ENCODE measurements at regions not wholly inside any gene's neighbourhood (a gene's known extent, or its start where the extent isn't known, plus 50 kb on each side); places are given as distances from the start of the nearest gene placed in this dataset.

GRCh38 chr6:21883595-21884328, 290.2 kb downstream of the SOX4 start:
- H3K4me3 ChIP-seq (replicated peaks; ENCODE audit: low read depth, low read length), result no peak overlapping the region
- no peak for TF ChIP-seq CTCF (IDR thresholded peaks at IDR 0.05; ENCODE audit: insufficient read depth, low read length, poor library complexity, severe bottlenecking)
- no peaks in the 10 kb centered on the region for H3K36me3 ChIP-seq (ENCODE audit: control insufficient read depth, insufficient read depth, low read length)
- H3K27me3 ChIP-seq (replicated peaks; ENCODE audit: control insufficient read depth, insufficient read depth, low read length), result no peaks in the 10 kb centered on the region
- DNase-seq (ENCODE audit: extremely low read depth, insufficient read length), result no peak

- no peak for DNase-seq (ENCODE audit: extremely low read depth, insufficient read length)
- Histone ChIP-seq H3K27me3 (replicated peaks; ENCODE audit: control insufficient read depth, insufficient read depth, low read length) (no peaks in the 10 kb centered on the region), H3K36me3 (ENCODE audit: control insufficient read depth, insufficient read depth, low read length) (no peaks in the 10 kb centered on the region), H3K4me3 (replicated peaks; ENCODE audit: low read depth, low read length) (no peak overlapping the region)
- no peak for TF ChIP-seq CTCF (IDR thresholded peaks at IDR 0.05; ENCODE audit: insufficient read depth, low read length, poor library complexity, severe bottlenecking)
Measured at GRCh38 chr6:21885111-21885510, 291.6 kb downstream of the SOX4 start.

- Histone ChIP-seq H3K4me3 (replicated peaks; ENCODE audit: low read depth, low read length) (no peak overlapping the region), H3K36me3 (ENCODE audit: control insufficient read depth, insufficient read depth, low read length) (no peaks in the 10 kb centered on the region), H3K27me3 (replicated peaks; ENCODE audit: control insufficient read depth, insufficient read depth, low read length) (no peaks in the 10 kb centered on the region)
- TF ChIP-seq CTCF (IDR thresholded peaks at IDR 0.05; ENCODE audit: insufficient read depth, low read length, poor library complexity, severe bottlenecking), result no peak
- no peak for DNase-seq (ENCODE audit: extremely low read depth, insufficient read length)
Measured at GRCh38 chr6:21885532-21886114, 292.1 kb downstream of the SOX4 start.

- TF ChIP-seq CTCF (IDR thresholded peaks at IDR 0.05; ENCODE audit: insufficient read depth, low read length, poor library complexity, severe bottlenecking), result no peak
- DNase-seq (ENCODE audit: extremely low read depth, insufficient read length), result no peak
- Histone ChIP-seq H3K36me3 (ENCODE audit: control insufficient read depth, insufficient read depth, low read length) (no peaks in the 10 kb centered on the region), H3K27me3 (replicated peaks; ENCODE audit: control insufficient read depth, insufficient read depth, low read length) (no peaks in the 10 kb centered on the region), H3K4me3 (replicated peaks; ENCODE audit: low read depth, low read length) (no peak overlapping the region)
Measured at GRCh38 chr6:21886542-21887151, 293.1 kb downstream of the SOX4 start.

GRCh38 chr6:21887231-21888185, 294.0 kb downstream of the SOX4 start:
- Histone ChIP-seq H3K4me3 (replicated peaks; ENCODE audit: low read depth, low read length) (no peak overlapping the region), H3K36me3 (ENCODE audit: control insufficient read depth, insufficient read depth, low read length) (no peaks in the 10 kb centered on the region), H3K27me3 (replicated peaks; ENCODE audit: control insufficient read depth, insufficient read depth, low read length) (no peaks in the 10 kb centered on the region)
- TF ChIP-seq CTCF (IDR thresholded peaks at IDR 0.05; ENCODE audit: insufficient read depth, low read length, poor library complexity, severe bottlenecking), result no peak
- DNase-seq (ENCODE audit: extremely low read depth, insufficient read length), result no peak

All from GM06990 (cell line).